HepG2 (cell line): ENCODE measurements at regions not wholly inside any gene's neighbourhood (a gene's known extent, or its start where the extent isn't known, plus 50 kb on each side); places are given as distances from the start of the nearest gene placed in this dataset.

Source experiments
- ATAC-seq: fragments of 200-7000 bp; cut with Tn5 transposase; 3 replicates; pipeline ENCODE4 v1.9.1; 2020; ENCODE audit warnings: mild to moderate bottlenecking, moderate library complexity
- BruUV-seq: library from RNA; stranded (reverse); fragments of 400-500 nt; replicated peaks from 2 replicates; lab custom pipeline; 2021; lab: Mats Ljungman, UMichigan
- CTCF ChIA-PET: fragments of 300-600 bp; formaldehyde crosslinking; extraction: SDS; loops from one replicate; lab custom pipeline; 2021; ENCODE audit warnings: low total read pairs, inconsistent platforms, low intra/inter-chr PET ratio; lab: Yijun Ruan, JAX
- POLR2A ChIA-PET: fragments of 350-600 bp; sonication (Branson Sonifier 250); formaldehyde crosslinking; loops from one replicate; lab custom pipeline; 2020; ENCODE audit warnings: antibody characterized with exemption, inconsistent platforms; lab: Yijun Ruan, JAX
- DNase-seq: peaks from one replicate; pipeline ENCODE4 v3.0.0-alpha.2; 2015; ENCODE audit warnings: low spot score
- FAIRE-seq: peaks from 3 replicates; lab custom pipeline; 2011; peaks lifted over from hg19 to GRCh38; lab: Jason Lieb, UNC
- H2AFZ ChIP-seq: one replicate; pipeline ENCODE4 v1.6.1; 2011; ENCODE audit warnings: low read length, inconsistent platforms
- H3K27ac ChIP-seq: fragments of 300-600 bp; 3 replicates; pipeline ENCODE4 v1.8.0; 2011; ENCODE audit warnings: mixed run types, mild to moderate bottlenecking, mixed read lengths, low read length, inconsistent platforms; ENCODE audit not compliant: insufficient read depth; ENCODE audit errors: extremely low read length
- H3K27me3 ChIP-seq, 2 experiments: fragments of 200-600 bp in 1 of 2; 2 replicates in 1 of 2; 3 replicates in 1 of 2; pipeline versions ENCODE4 v1.6.0 to v1.8.0; 2011; ENCODE audit warnings: low read length in 2 of 2, mild to moderate bottlenecking in 2 of 2, moderate library complexity in 2 of 2, inconsistent platforms in 1 of 2; ENCODE audit not compliant: insufficient read depth in 2 of 2, control insufficient read depth in 1 of 2
- H3K36me3 ChIP-seq, 2 experiments: fragments of 200-600 bp in 1 of 2; replicated peaks in 1 of 2; 2 replicates in 1 of 2; 3 replicates in 1 of 2; pipeline versions ENCODE4 v1.5.1 to v1.8.0; 2011; ENCODE audit warnings: low read length in 2 of 2, inconsistent platforms in 1 of 2; ENCODE audit not compliant: insufficient read depth in 2 of 2, control insufficient read depth in 1 of 2
- H3K4me1 ChIP-seq: 2 replicates; pipeline ENCODE4 v1.5.1; 2012; ENCODE audit warnings: low read length, inconsistent platforms; ENCODE audit not compliant: insufficient read depth
- H3K4me2 ChIP-seq: 2 replicates; pipeline ENCODE4 v1.6.0; 2011; ENCODE audit warnings: low read depth, low read length, inconsistent platforms
- H3K4me3 ChIP-seq, 3 experiments: fragments of 200-600 bp in 1 of 3; sonication (generic), shearing (Covaris generic) in 1 of 3; replicated peaks in 1 of 3; 2 replicates each; pipeline ENCODE4 v1.5.1; 2011 to 2016; ENCODE audit warnings: low read length in 3 of 3, inconsistent platforms in 2 of 3, low read depth in 2 of 3, mild to moderate bottlenecking in 2 of 3, control low read depth in 1 of 3, mixed read lengths in 1 of 3; ENCODE audit not compliant: insufficient read depth in 1 of 3
- H3K79me2 ChIP-seq: one replicate; pipeline ENCODE4 v1.6.1; 2011; ENCODE audit warnings: low read length, inconsistent platforms; ENCODE audit not compliant: insufficient read depth
- H3K9ac ChIP-seq: 2 replicates; pipeline ENCODE4 v1.6.0; 2011; ENCODE audit warnings: mild to moderate bottlenecking, low read depth, low read length, inconsistent platforms; ENCODE audit not compliant: insufficient read depth
- H3K9me3 ChIP-seq: 2 replicates; pipeline ENCODE4 v1.5.1; 2012; ENCODE audit warnings: mild to moderate bottlenecking, low read length
- H4K20me1 ChIP-seq: 2 replicates; pipeline ENCODE4 v1.6.0; 2011; ENCODE audit warnings: inconsistent platforms, mild to moderate bottlenecking, low read length, moderate library complexity; ENCODE audit not compliant: insufficient read depth
- CC2D1A ChIP-seq: sonication (generic); formaldehyde crosslinking; IDR thresholded peaks from 2 replicates; pipeline ENCODE4 v1.8.1; 2023; ENCODE audit warnings: mild to moderate bottlenecking, missing genetic modification reagents
- DPF2 ChIP-seq: sonication (generic); formaldehyde crosslinking; IDR thresholded peaks from 2 replicates; pipeline ENCODE4 v1.4.0; 2020; ENCODE audit warnings: mild to moderate bottlenecking, low read depth, missing genetic modification reagents, borderline replicate concordance
- MTA3 ChIP-seq: sonication (generic); formaldehyde crosslinking; IDR thresholded peaks from 2 replicates; pipeline ENCODE4 v1.4.0; 2020; ENCODE audit warnings: missing genetic modification reagents
- SMARCE1 ChIP-seq: fragments of 450-650 bp; IDR thresholded peaks from 2 replicates; pipeline ENCODE4 v1.6.1; 2017; ENCODE audit warnings: borderline replicate concordance
- TAF15 ChIP-seq: fragments of 200-400 bp; formaldehyde crosslinking; IDR thresholded peaks from one replicate; pipeline ENCODE4 v1.6.1; 2018; ENCODE audit warnings: mild to moderate bottlenecking, low read depth, low read length; ENCODE audit not compliant: poor library complexity, severe bottlenecking
- U2AF2 ChIP-seq: fragments of 200-400 bp; formaldehyde crosslinking; IDR thresholded peaks from 2 replicates; pipeline ENCODE4 v1.6.1; 2017; ENCODE audit warnings: low read depth, mild to moderate bottlenecking, low read length
- ZNF225 ChIP-seq: sonication (generic); formaldehyde crosslinking; IDR thresholded peaks from 2 replicates; pipeline ENCODE4 v1.4.0; 2020; ENCODE audit warnings: mild to moderate bottlenecking, missing genetic modification reagents
- WGBS: methylation state at CpG from one replicate; pipeline ENCODE4 v1.1.6; 2017; ENCODE audit warnings: low lambda C conversion rate; 5-methylcytosine and 5-hydroxymethylcytosine counted together
- in situ Hi-C: cut with HindIII; loops from 2 replicates; pipeline ENCODE4 v1.10.0; 2017; ENCODE audit warnings: low pct_unique_long_range_greater_than_20kb; ENCODE audit not compliant: extremely low pct_ligation_motif_present
- intact Hi-C: fragments of 100-400 bp; cut with micrococcal nuclease; formaldehyde crosslinking; loops from one replicate; pipeline ENCODE4 v1.10.0; 2022; ENCODE audit not compliant: unreplicated experiment
- TF ChIP-seq, protein P1 (sequence below): sonication (generic); formaldehyde crosslinking; IDR thresholded peaks from 2 replicates; pipeline ENCODE4 v1.5.0; 2020; ENCODE audit warnings: missing genetic modification reagents, mild to moderate bottlenecking, borderline replicate concordance

- H3K4me3 ChIP-seq: no peak overlapping the region
- no peak for TF ChIP-seq SMARCE1
- TF ChIP-seq, protein P1, sequence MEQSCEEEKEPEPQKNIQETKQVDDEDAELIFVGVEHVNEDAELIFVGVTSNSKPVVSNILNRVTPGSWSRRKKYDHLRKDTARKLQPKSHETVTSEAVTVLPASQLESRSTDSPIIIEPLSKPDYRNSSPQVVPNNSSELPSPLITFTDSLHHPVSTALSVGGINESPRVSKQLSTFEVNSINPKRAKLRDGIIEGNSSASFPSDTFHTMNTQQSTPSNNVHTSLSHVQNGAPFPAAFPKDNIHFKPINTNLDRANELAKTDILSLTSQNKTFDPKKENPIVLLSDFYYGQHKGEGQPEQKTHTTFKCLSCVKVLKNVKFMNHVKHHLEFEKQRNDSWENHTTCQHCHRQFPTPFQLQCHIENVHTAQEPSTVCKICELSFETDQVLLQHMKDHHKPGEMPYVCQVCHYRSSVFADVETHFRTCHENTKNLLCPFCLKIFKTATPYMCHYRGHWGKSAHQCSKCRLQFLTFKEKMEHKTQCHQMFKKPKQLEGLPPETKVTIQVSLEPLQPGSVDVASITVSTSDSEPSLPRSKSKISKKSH (CRISPR knock-in tag): no peak
- no peak for TF ChIP-seq ZNF225 (CRISPR knock-in tag)
- no peak for TF ChIP-seq CC2D1A (CRISPR knock-in tag)
- TF ChIP-seq DPF2 (CRISPR knock-in tag): no peak
- no peak for TF ChIP-seq MTA3 (CRISPR knock-in tag)
- no peak for TF ChIP-seq U2AF2
- no peak for TF ChIP-seq TAF15
- TF ChIP-seq, all 625 proteins: peak for 0
- ChIA-PET POLR2A (no interaction called here), CTCF (no interaction called here)
- no peak overlapping the region for H2AFZ ChIP-seq
- no peaks in the 10 kb centered on the region for H3K9me3 ChIP-seq
- no peaks in the 10 kb centered on the region for H3K36me3 ChIP-seq
- intact Hi-C loops: no loop called here
- H3K9ac ChIP-seq: no peak overlapping the region
- H4K20me1 ChIP-seq: no peaks in the 10 kb centered on the region
- no peaks in the 10 kb centered on the region; a peak in 1 of 5 replicates for H3K27me3 ChIP-seq
- no peak overlapping the region for H3K27ac ChIP-seq
- no peaks in the 10 kb centered on the region for H3K79me2 ChIP-seq
- WGBS: 0% methylated on average over 2 of the region's 2 CpGs
- BruUV-seq: no TSS peak
- DNase-seq (no peak), ATAC-seq (no peak), FAIRE-seq (no peak)
- H3K4me1 ChIP-seq: no peaks in the 10 kb centered on the region
- no peak overlapping the region for H3K4me2 ChIP-seq
- in situ Hi-C loops: no loop called here
Observed at GRCh38 chr5:39799242-39799641, 374.5 kb upstream of the DAB2 start.
